Keratinocyte (primary cell): ENCODE measurements at regions not wholly inside any gene's neighbourhood (a gene's known extent, or its start where the extent isn't known, plus 50 kb on each side); places are given as distances from the start of the nearest gene placed in this dataset.

Source experiments
- EZH2 ChIP-seq: IDR thresholded peaks from one replicate; pipeline ENCODE4 v1.6.1; 2012; ENCODE audit warnings: inconsistent platforms, mild to moderate bottlenecking, low read length, moderate library complexity
- TF ChIP-seq, protein P1 (sequence below), 3 experiments: IDR thresholded peaks in 1 of 3; conservative IDR thresholded peaks in 1 of 3; optimal IDR thresholded peaks in 1 of 3; 2 replicates in 2 of 3; 3 replicates in 1 of 3; pipeline versions ENCODE3 to v1.5.1; 2011; ENCODE audit warnings: low read length in 3 of 3, mild to moderate bottlenecking in 3 of 3, moderate library complexity in 2 of 3, control low read depth in 1 of 3, inconsistent platforms in 1 of 3; ENCODE audit not compliant: insufficient read depth in 2 of 3; ENCODE audit errors: extremely low read depth in 1 of 3

DNA sequence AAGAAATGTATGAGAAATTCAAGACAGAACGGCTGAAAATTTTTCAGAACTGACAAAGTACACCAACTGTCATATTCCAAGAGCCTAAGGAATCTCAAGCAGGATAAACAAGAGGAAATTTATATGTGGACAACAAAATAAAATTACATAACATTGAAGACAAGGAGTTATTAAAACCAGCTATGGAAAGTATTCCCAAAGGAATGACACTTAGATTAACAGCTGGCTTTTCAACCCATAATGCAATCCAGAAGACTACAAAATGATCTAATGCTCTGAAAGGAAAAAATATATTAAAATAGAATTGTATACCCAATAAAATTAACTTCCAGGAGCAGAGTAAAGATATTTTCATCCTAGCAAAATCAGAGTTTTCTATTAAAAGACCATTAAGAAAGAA is 132.2 kb upstream of the BNIP2 start:
- TF ChIP-seq, protein P1, sequence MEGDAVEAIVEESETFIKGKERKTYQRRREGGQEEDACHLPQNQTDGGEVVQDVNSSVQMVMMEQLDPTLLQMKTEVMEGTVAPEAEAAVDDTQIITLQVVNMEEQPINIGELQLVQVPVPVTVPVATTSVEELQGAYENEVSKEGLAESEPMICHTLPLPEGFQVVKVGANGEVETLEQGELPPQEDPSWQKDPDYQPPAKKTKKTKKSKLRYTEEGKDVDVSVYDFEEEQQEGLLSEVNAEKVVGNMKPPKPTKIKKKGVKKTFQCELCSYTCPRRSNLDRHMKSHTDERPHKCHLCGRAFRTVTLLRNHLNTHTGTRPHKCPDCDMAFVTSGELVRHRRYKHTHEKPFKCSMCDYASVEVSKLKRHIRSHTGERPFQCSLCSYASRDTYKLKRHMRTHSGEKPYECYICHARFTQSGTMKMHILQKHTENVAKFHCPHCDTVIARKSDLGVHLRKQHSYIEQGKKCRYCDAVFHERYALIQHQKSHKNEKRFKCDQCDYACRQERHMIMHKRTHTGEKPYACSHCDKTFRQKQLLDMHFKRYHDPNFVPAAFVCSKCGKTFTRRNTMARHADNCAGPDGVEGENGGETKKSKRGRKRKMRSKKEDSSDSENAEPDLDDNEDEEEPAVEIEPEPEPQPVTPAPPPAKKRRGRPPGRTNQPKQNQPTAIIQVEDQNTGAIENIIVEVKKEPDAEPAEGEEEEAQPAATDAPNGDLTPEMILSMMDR (optimal IDR thresholded peaks at IDR 0.05 in 1 of 3, IDR thresholded peaks at IDR 0.05 in 1 of 3, conservative IDR thresholded peaks at IDR 0.05 in 1 of 3; ENCODE audit: extremely low read depth in 1 of 3, insufficient read depth in 2 of 3, low read length in 3 of 3), result no peak
- TF ChIP-seq EZH2, result no peak
